ENCODE measurements at regions not wholly inside any gene's neighbourhood (a gene's known extent, or its start where the extent isn't known, plus 50 kb on each side); places are given as distances from the start of the nearest gene placed in this dataset.
A peak's percentile ranks its signal among the peaks of the same experiment; 100 is the strongest.
"Not testable (repeated sequence)": the region's sequence is repeated elsewhere in the genome, so short reads cannot be mapped to it uniquely, and the experiment has no call there.

- no peak for DNase-seq
These were observed 102.9 kb downstream of the ADAMTS15 start for GRCh38 chr11:130551388-130551787.

GRCh38 chr11:130553306-130553705 is 104.9 kb downstream of the ADAMTS15 start:
- DNase-seq = no peak

GRCh38 chr11:130554241-130555055 is 106.0 kb downstream of the ADAMTS15 start:
- no peak for DNase-seq

GRCh38 chr11:130555251-130555841 is 106.9 kb downstream of the ADAMTS15 start:
- no peak for DNase-seq

- no peak for DNase-seq
These were observed 111.7 kb downstream of the ADAMTS15 start for GRCh38 chr11:130560000-130560780.

- no peak for DNase-seq
These were observed 112.3 kb downstream of the ADAMTS15 start for GRCh38 chr11:130560781-130561109.

GRCh38 chr11:130561441-130561881 is 113.0 kb downstream of the ADAMTS15 start:
- no peak for DNase-seq

GRCh38 chr11:130562549-130562948 is 114.1 kb downstream of the ADAMTS15 start:
- DNase-seq = no peak

- not testable (repeated sequence) for DNase-seq
These were observed 117.9 kb downstream of the ADAMTS15 start for GRCh38 chr11:130566360-130566759.

GRCh38 chr11:130571519-130571918 is 123.1 kb downstream of the ADAMTS15 start:
- DNase-seq = no peak

- DNase-seq = no peak
These were observed 123.6 kb downstream of the ADAMTS15 start for GRCh38 chr11:130571947-130572584.

- no peak for DNase-seq
These were observed 125.3 kb downstream of the ADAMTS15 start for GRCh38 chr11:130573767-130574166.

GRCh38 chr11:130574740-130575139 is 126.3 kb downstream of the ADAMTS15 start:
- peak; percentile 21 for DNase-seq

- DNase-seq = no peak
These were observed 127.7 kb downstream of the ADAMTS15 start for GRCh38 chr11:130576146-130576545.

GRCh38 chr11:130578738-130579368 is 130.4 kb downstream of the ADAMTS15 start:
- no peak for DNase-seq

- DNase-seq = no peak
These were observed 131.9 kb downstream of the ADAMTS15 start for GRCh38 chr11:130580372-130580771.

GRCh38 chr11:130580891-130581492 is 132.5 kb downstream of the ADAMTS15 start:
- DNase-seq = no peak

- DNase-seq = no peak
These were observed 133.2 kb downstream of the ADAMTS15 start for GRCh38 chr11:130581646-130582045.

GRCh38 chr11:130582176-130582575 is 133.7 kb downstream of the ADAMTS15 start:
- no peak for DNase-seq

- no peak for DNase-seq
These were observed 134.5 kb downstream of the ADAMTS15 start for GRCh38 chr11:130582981-130583380.

- DNase-seq = no peak
These were observed 135.4 kb downstream of the ADAMTS15 start for GRCh38 chr11:130583801-130584211.

- no peak for DNase-seq
These were observed 137.1 kb downstream of the ADAMTS15 start for GRCh38 chr11:130585545-130585944.
